HG02623 (cell line): ENCODE measurements at regions not wholly inside any gene's neighbourhood (a gene's known extent, or its start where the extent isn't known, plus 50 kb on each side); places are given as distances from the start of the nearest gene placed in this dataset.
"Not testable (repeated sequence)": the region's sequence is repeated elsewhere in the genome, so short reads cannot be mapped to it uniquely, and the experiment has no call there.

Experiments used
- ATAC-seq: cut with Tn5 transposase; IDR thresholded peaks from one replicate; pipeline ENCODE4 v1.9.1; 2021; ENCODE audit warnings: moderate library complexity; ENCODE audit not compliant: unreplicated experiment

GRCh38 chr20:40889266-40889665 lies 139.4 kb upstream of the TOP1 start:
- not testable (repeated sequence) for ATAC-seq

- no peak for ATAC-seq
Observed at GRCh38 chr20:40890181-40890580, 138.4 kb upstream of the TOP1 start.

- no peak for ATAC-seq
Observed at GRCh38 chr20:40890635-40891034, 138.0 kb upstream of the TOP1 start.

- ATAC-seq: no peak
Observed at GRCh38 chr20:40891351-40891750, 137.3 kb upstream of the TOP1 start.

GRCh38 chr20:40892642-40893041 lies 136.0 kb upstream of the TOP1 start:
- no peak for ATAC-seq

- ATAC-seq: no peak
Observed at GRCh38 chr20:40893610-40894236, 134.9 kb upstream of the TOP1 start.

- ATAC-seq: no peak
Observed at GRCh38 chr20:40894237-40894630, 134.4 kb upstream of the TOP1 start.

- ATAC-seq: no peak
Observed at GRCh38 chr20:40895182-40895581, 133.4 kb upstream of the TOP1 start.

GRCh38 chr20:40896814-40897700 lies 131.6 kb upstream of the TOP1 start:
- no peak for ATAC-seq

GRCh38 chr20:40899344-40899743 lies 129.3 kb upstream of the TOP1 start:
- no peak for ATAC-seq

- ATAC-seq: no peak
Observed at GRCh38 chr20:40900666-40901215, 127.9 kb upstream of the TOP1 start.

- ATAC-seq: no peak
Observed at GRCh38 chr20:40902661-40903060, 126.0 kb upstream of the TOP1 start.

GRCh38 chr20:40908309-40908708 lies 120.3 kb upstream of the TOP1 start:
- no peak for ATAC-seq

- not testable (repeated sequence) for ATAC-seq
Observed at GRCh38 chr20:40909489-40909888, 119.1 kb upstream of the TOP1 start.

- ATAC-seq: not testable (repeated sequence)
Observed at GRCh38 chr20:40910436-40910835, 118.2 kb upstream of the TOP1 start.

- ATAC-seq: not testable (repeated sequence)
Observed at GRCh38 chr20:40911152-40911551, 117.5 kb upstream of the TOP1 start.

GRCh38 chr20:40913224-40914185 lies 115.1 kb upstream of the TOP1 start:
- ATAC-seq: no peak

GRCh38 chr20:40915756-40916155 lies 112.9 kb upstream of the TOP1 start:
- ATAC-seq: no peak

- ATAC-seq: no peak
Observed at GRCh38 chr20:40916276-40916675, 112.3 kb upstream of the TOP1 start.

- ATAC-seq: no peak
Observed at GRCh38 chr20:40920291-40920690, 108.3 kb upstream of the TOP1 start.

GRCh38 chr20:40922865-40923264 lies 105.8 kb upstream of the TOP1 start:
- ATAC-seq: no peak
